A549 (cell line): ENCODE measurements at regions not wholly inside any gene's neighbourhood (a gene's known extent, or its start where the extent isn't known, plus 50 kb on each side); places are given as distances from the start of the nearest gene placed in this dataset.

Source experiments
- ATAC-seq, 2 experiments: fragments of 200-7000 bp in 1 of 2; fragments of >200 bp in 1 of 2; cut with Nextera tagmentation in 1 of 2; cut with Tn5 transposase in 1 of 2; 3 replicates each; pipeline versions ENCODE4 v1.8.0 to v1.9.1; 2018 to 2020; ENCODE audit warnings: mild to moderate bottlenecking in 1 of 2, moderate library complexity in 1 of 2
- CTCF ChIA-PET: fragments of 300-600 bp; sonication (Branson Sonifier 250); formaldehyde crosslinking; extraction: SDS; loops from one replicate; lab custom pipeline; 2021; ENCODE audit warnings: antibody characterized with exemption, inconsistent platforms; lab: Yijun Ruan, JAX
- POLR2A ChIA-PET: fragments of 350-600 bp; formaldehyde crosslinking; extraction: SDS; loops from one replicate; lab custom pipeline; 2021; ENCODE audit warnings: antibody characterized with exemption, inconsistent platforms; lab: Yijun Ruan, JAX
- DNase-seq, 2 experiments: peaks; one replicate each; pipeline versions ENCODE4 v3.0.0 to v3.0.0-alpha.2; 2011 to 2016; ENCODE audit warnings: low read depth in 1 of 2, low spot score in 1 of 2
- FAIRE-seq: peaks from 2 replicates; lab custom pipeline; 2011; peaks lifted over from hg19 to GRCh38; lab: Jason Lieb, UNC
- H3K27ac ChIP-seq, 2 experiments: fragments of >200 bp; sonication (Bioruptor Twin); formaldehyde crosslinking; 3 replicates each; pipeline ENCODE4 v1.5.1; 2016 to 2017
- H3K4me1 ChIP-seq: fragments of >200 bp; sonication (Bioruptor Twin); formaldehyde crosslinking; 3 replicates; pipeline ENCODE4 v1.6.1; 2016
- H3K4me2 ChIP-seq: fragments of >200 bp; sonication (Bioruptor Twin); formaldehyde crosslinking; 3 replicates; pipeline ENCODE4 v1.6.1; 2016
- H3K4me3 ChIP-seq: fragments of >200 bp; sonication (Bioruptor Twin); formaldehyde crosslinking; 3 replicates; pipeline ENCODE4 v1.5.1; 2016
- H3K9me3 ChIP-seq: fragments of >200 bp; sonication (Bioruptor Twin); formaldehyde crosslinking; 3 replicates; pipeline ENCODE4 v1.6.1; 2016
- CBX2 ChIP-seq: fragments of 200-600 bp; sonication (generic); IDR thresholded peaks from 2 replicates; pipeline ENCODE4 v1.6.1; 2016; ENCODE audit warnings: low read depth, mild to moderate bottlenecking, borderline replicate concordance
- CHD2 ChIP-seq: fragments of 150-350 bp; IDR thresholded peaks from 2 replicates; pipeline ENCODE4 v1.6.1; 2014; ENCODE audit warnings: low read length; ENCODE audit not compliant: partially characterized antibody
- CTCF ChIP-seq: fragments of >200 bp; sonication (Bioruptor Twin); formaldehyde crosslinking; IDR thresholded peaks from 3 replicates; pipeline ENCODE4 v1.5.1; 2016
- EHMT2 ChIP-seq: fragments of 200-600 bp; sonication (generic); IDR thresholded peaks from 2 replicates; pipeline ENCODE4 v1.6.1; 2016; ENCODE audit warnings: antibody characterized with exemption, low read depth, mild to moderate bottlenecking, moderate library complexity
- FOSL2 ChIP-seq, 2 experiments: fragments of 450-650 bp in 1 of 2; fragments of >200 bp in 1 of 2; sonication (Bioruptor Twin) in 1 of 2; formaldehyde crosslinking; IDR thresholded peaks; 2 replicates each; pipeline versions ENCODE4 v1.5.0 to v1.6.1; 2016 to 2020; ENCODE audit warnings: mild to moderate bottlenecking in 1 of 2, moderate library complexity in 1 of 2
- FOXS1 ChIP-seq: fragments of 250-450 bp; sonication (Bioruptor Pico); IDR thresholded peaks from 2 replicates; pipeline ENCODE4 v1.5.0; 2020; ENCODE audit warnings: mild to moderate bottlenecking, moderate library complexity
- HDAC2 ChIP-seq: fragments of 200-600 bp; sonication (generic); IDR thresholded peaks from 2 replicates; pipeline ENCODE4 v1.6.1; 2016
- HES2 ChIP-seq: fragments of >200 bp; sonication (Bioruptor Twin); formaldehyde crosslinking; IDR thresholded peaks from 2 replicates; pipeline ENCODE4 v1.6.1; 2016
- HEYL ChIP-seq: fragments of 250-450 bp; sonication (Bioruptor Pico); IDR thresholded peaks from 2 replicates; pipeline ENCODE4 v1.8.0; 2021; ENCODE audit warnings: mild to moderate bottlenecking, moderate library complexity
- HOXB5 ChIP-seq: fragments of 250-450 bp; sonication (Bioruptor Pico); IDR thresholded peaks from 2 replicates; pipeline ENCODE4 v1.5.0; 2020; ENCODE audit warnings: mild to moderate bottlenecking, moderate library complexity
- JUNB ChIP-seq: fragments of >200 bp; sonication (Bioruptor Twin); formaldehyde crosslinking; IDR thresholded peaks from 2 replicates; pipeline ENCODE4 v1.6.1; 2016
- MYC ChIP-seq: IDR thresholded peaks from 2 replicates; pipeline ENCODE4 v1.6.1; 2012; ENCODE audit warnings: mild to moderate bottlenecking, inconsistent platforms, low read length, improper control_type of control experiment, borderline replicate concordance
- NFE2L2 ChIP-seq: fragments of 150-350 bp; conservative IDR thresholded peaks from 2 replicates; pipeline ENCODE4 v1.6.1; 2014; ENCODE audit warnings: low read length
- NPAS2 ChIP-seq: fragments of 250-450 bp; sonication (Bioruptor Pico); IDR thresholded peaks from 2 replicates; pipeline ENCODE4 v1.8.0; 2022; ENCODE audit warnings: mild to moderate bottlenecking, moderate library complexity, borderline replicate concordance
- PHF8 ChIP-seq: fragments of 200-600 bp; sonication (generic); IDR thresholded peaks from 2 replicates; pipeline ENCODE4 v1.6.1; 2016; ENCODE audit warnings: low read depth, mild to moderate bottlenecking, antibody characterized with exemption, moderate library complexity, borderline replicate concordance
- POLR2AphosphoS2 ChIP-seq: conservative IDR thresholded peaks from 2 replicates; pipeline ENCODE4 v1.6.1; 2012; ENCODE audit warnings: low read length, improper control_type of control experiment, inconsistent platforms
- RAD21 ChIP-seq, 2 experiments: fragments of >200 bp in 1 of 2; sonication (Bioruptor Twin) in 1 of 2; formaldehyde crosslinking in 1 of 2; IDR thresholded peaks in 1 of 2; conservative IDR thresholded peaks in 1 of 2; 2 replicates in 1 of 2; 3 replicates in 1 of 2; pipeline ENCODE4 v1.6.1; 2012 to 2018; ENCODE audit warnings: inconsistent platforms in 1 of 2
- TP53 ChIP-seq: fragments of 250-450 bp; sonication (Bioruptor Pico); IDR thresholded peaks from 2 replicates; pipeline ENCODE4 v1.5.0; 2021; ENCODE audit warnings: mild to moderate bottlenecking, moderate library complexity
- ZFP36 ChIP-seq: fragments of 450-650 bp; IDR thresholded peaks from 2 replicates; pipeline ENCODE4 v1.6.1; 2014; ENCODE audit warnings: borderline replicate concordance; ENCODE audit not compliant: partially characterized antibody
- WGBS: methylation state at CpG from one replicate; pipeline ENCODE4 v1.1.6; 2017; ENCODE audit errors: missing lambda C conversion rate; 5-methylcytosine and 5-hydroxymethylcytosine counted together
- TF ChIP-seq, protein P1 (sequence below): fragments of 250-450 bp; sonication (Bioruptor Pico); IDR thresholded peaks from 2 replicates; pipeline ENCODE4 v1.5.0; 2020; ENCODE audit warnings: low read depth, mild to moderate bottlenecking, moderate library complexity
- TF ChIP-seq, protein P2 (sequence below): fragments of 150-350 bp; IDR thresholded peaks from 2 replicates; pipeline ENCODE4 v1.6.1; 2014; ENCODE audit warnings: low read depth, mild to moderate bottlenecking, low read length

DNA sequence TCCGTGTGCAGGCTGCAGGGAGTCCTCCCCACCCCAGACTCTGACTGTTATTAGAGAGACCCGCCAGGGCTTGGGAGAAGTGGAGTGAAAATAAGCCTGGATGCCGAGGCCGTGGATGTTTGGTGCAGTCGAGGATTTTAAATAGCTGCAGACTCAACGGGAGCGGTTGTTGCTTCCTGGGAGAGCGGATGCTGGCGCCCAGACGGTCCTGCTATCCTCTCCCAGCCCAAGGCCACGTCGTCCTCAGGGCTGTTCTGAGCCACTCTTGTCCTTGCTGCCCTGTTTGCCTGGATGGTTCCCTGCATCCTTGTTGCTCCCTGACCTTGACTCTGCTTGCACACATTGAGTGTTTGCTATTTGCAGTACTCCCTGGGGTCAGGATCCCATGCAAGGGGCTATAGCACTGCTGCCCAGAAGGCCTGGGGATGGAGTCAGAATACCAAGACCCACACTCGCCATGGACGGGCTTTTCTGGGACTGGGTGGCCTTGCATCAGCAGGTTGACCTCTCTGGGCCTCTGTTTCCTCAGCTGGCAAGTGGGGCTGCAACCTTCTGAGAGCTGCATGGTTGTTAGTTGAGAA lies 205.3 kb upstream of the C1orf174 start:
- Histone ChIP-seq H3K4me3 (no peak overlapping the region), H3K9me3 (no peaks in the 10 kb centered on the region), H3K4me2 (no peak overlapping the region), H3K27ac (no peak overlapping the region), H3K4me1 (no peaks in the 10 kb centered on the region)
- no peak for ATAC-seq
- no peak for FAIRE-seq
- POLR2A ChIA-PET: no interaction called here
- no peak for DNase-seq
- 13% methylated on average over 13 of the region's 14 CpGs for WGBS
- CTCF ChIA-PET: no interaction called here
- no peak for TF ChIP-seq MYC
- TF ChIP-seq ZFP36: no peak
- no peak for TF ChIP-seq EHMT2
- TF ChIP-seq HDAC2: no peak
- no peak for TF ChIP-seq HEYL
- no peak for TF ChIP-seq CTCF

DNA sequence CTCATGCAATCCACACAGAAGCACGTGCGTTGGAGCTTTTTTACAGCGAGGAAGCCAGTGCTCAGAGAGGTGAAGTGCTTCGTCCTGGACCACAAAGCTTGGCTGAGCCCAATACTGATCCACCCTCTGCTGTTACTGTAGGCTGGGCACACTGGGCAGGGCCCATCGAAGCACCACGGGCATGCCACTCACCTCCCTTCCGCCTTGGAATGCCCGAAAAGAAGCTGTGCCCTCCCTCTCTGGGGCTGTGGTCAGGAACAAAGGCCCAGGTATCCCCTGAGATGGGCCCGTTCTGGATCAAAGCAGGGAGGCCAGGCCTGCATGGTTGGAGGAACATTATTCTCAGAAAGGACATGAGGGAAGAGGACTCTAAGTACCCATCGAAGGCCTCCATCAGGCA lies 206.7 kb upstream of the C1orf174 start:
- DNase-seq: no peak
- 16% methylated on average over 8 of the region's 10 CpGs for WGBS
- FAIRE-seq: no peak
- H3K4me3 ChIP-seq: no peak overlapping the region
- no peaks in the 10 kb centered on the region for H3K9me3 ChIP-seq
- no peak for ATAC-seq
- POLR2A ChIA-PET: no interaction called here
- TF ChIP-seq POLR2AphosphoS2 (no peak), FOXS1 (no peak), PHF8 (no peak), CBX2 (no peak), CTCF (no peak), TP53 (no peak), HOXB5 (CRISPR knock-in tag) (no peak), RAD21 (conservative IDR thresholded peaks at IDR 0.05 in 1 of 2, IDR thresholded peaks at IDR 0.05 in 1 of 2) (no peak), NPAS2 (CRISPR knock-in tag) (no peak), HES2 (no peak), JUNB (no peak), NFE2L2 (no peak), FOSL2 (IDR thresholded peaks at IDR 0.05) (no peak), FOSL2 (CRISPR knock-in tag; IDR thresholded peaks at IDR 0.05) (no peak), ZFP36 (no peak), CHD2 (no peak)
- TF ChIP-seq, protein P1, sequence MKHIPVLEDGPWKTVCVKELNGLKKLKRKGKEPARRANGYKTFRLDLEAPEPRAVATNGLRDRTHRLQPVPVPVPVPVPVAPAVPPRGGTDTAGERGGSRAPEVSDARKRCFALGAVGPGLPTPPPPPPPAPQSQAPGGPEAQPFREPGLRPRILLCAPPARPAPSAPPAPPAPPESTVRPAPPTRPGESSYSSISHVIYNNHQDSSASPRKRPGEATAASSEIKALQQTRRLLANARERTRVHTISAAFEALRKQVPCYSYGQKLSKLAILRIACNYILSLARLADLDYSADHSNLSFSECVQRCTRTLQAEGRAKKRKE (CRISPR knock-in tag): no peak
- TF ChIP-seq, protein P2, sequence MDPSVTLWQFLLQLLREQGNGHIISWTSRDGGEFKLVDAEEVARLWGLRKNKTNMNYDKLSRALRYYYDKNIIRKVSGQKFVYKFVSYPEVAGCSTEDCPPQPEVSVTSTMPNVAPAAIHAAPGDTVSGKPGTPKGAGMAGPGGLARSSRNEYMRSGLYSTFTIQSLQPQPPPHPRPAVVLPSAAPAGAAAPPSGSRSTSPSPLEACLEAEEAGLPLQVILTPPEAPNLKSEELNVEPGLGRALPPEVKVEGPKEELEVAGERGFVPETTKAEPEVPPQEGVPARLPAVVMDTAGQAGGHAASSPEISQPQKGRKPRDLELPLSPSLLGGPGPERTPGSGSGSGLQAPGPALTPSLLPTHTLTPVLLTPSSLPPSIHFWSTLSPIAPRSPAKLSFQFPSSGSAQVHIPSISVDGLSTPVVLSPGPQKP: no peak
- CTCF ChIA-PET: no interaction called here
- H3K27ac ChIP-seq: no peak overlapping the region
- H3K4me1 ChIP-seq: no peaks in the 10 kb centered on the region
- H3K4me2 ChIP-seq: no peak overlapping the region
